Gastroesophageal sphincter (tissue), 3 donors: ENCODE measurements at regions not wholly inside any gene's neighbourhood (a gene's known extent, or its start where the extent isn't known, plus 50 kb on each side); places are given as distances from the start of the nearest gene placed in this dataset.

Experiments
- CTCF ChIP-seq, 4 experiments: fragments of 200-600 bp in 2 of 4; fragments of 450-650 bp in 2 of 4; sonication (generic) in 1 of 4; IDR thresholded peaks; one replicate each; pipeline ENCODE4 v1.5.1; 2017 to 2019; ENCODE audit warnings: antibody characterized with exemption in 4 of 4, mild to moderate bottlenecking in 2 of 4, moderate library complexity in 2 of 4
- POLR2A ChIP-seq, 2 donors: fragments of 450-650 bp; IDR thresholded peaks; one replicate each; pipeline ENCODE4 v1.6.1; 2017; ENCODE audit warnings: antibody characterized with exemption in 2 of 2, mild to moderate bottlenecking in 2 of 2, moderate library complexity in 1 of 2
- POLR2AphosphoS5 ChIP-seq: sonication (generic); formaldehyde crosslinking; IDR thresholded peaks from one replicate; pipeline ENCODE4 v1.6.1; 2017; ENCODE audit warnings: antibody characterized with exemption

GRCh38 chr7:53628775-53629174 is 593.3 kb downstream of the POM121L12 start:
- TF ChIP-seq CTCF (IDR thresholded peaks at IDR 0.05) = no peak
- no peak for TF ChIP-seq POLR2A (IDR thresholded peaks at IDR 0.05)
- TF ChIP-seq POLR2AphosphoS5 = no peak
